Calu3 (cell line): ENCODE measurements at regions not wholly inside any gene's neighbourhood (a gene's known extent, or its start where the extent isn't known, plus 50 kb on each side); places are given as distances from the start of the nearest gene placed in this dataset.

Experiments used
- BruUV-seq: library from RNA; stranded (reverse); fragments of 400-500 nt; replicated peaks from 2 replicates; lab custom pipeline; 2021; lab: Mats Ljungman, UMichigan
- CTCF ChIA-PET: fragments of 300-600 bp; sonication (Branson Sonifier 250); formaldehyde crosslinking; loops from one replicate; lab custom pipeline; 2022; ENCODE audit warnings: antibody characterized with exemption; lab: Charles Lee
- DNase-seq: peaks from one replicate; pipeline ENCODE4 v3.0.0; 2022
- H3K27ac Mint-ChIP-seq: one replicate; pipeline ENCODE4 v1.8.0; 2022; ENCODE audit warnings: mixed read lengths; ENCODE audit not compliant: unreplicated experiment
- H3K27me3 Mint-ChIP-seq: one replicate; pipeline ENCODE4 v1.8.0; 2022; ENCODE audit warnings: mixed read lengths; ENCODE audit not compliant: unreplicated experiment
- H3K36me3 Mint-ChIP-seq: one replicate; pipeline ENCODE4 v1.8.0; 2022; ENCODE audit warnings: mild to moderate bottlenecking, moderate library complexity, mixed read lengths; ENCODE audit not compliant: insufficient read depth, unreplicated experiment
- H3K4me1 Mint-ChIP-seq: one replicate; pipeline ENCODE4 v1.8.0; 2022; ENCODE audit warnings: mild to moderate bottlenecking, low read depth, mixed read lengths; ENCODE audit not compliant: unreplicated experiment
- H3K4me3 Mint-ChIP-seq: one replicate; pipeline ENCODE4 v1.8.0; 2022; ENCODE audit warnings: mild to moderate bottlenecking, low read depth, moderate library complexity, mixed read lengths; ENCODE audit not compliant: unreplicated experiment
- H3K9me3 Mint-ChIP-seq: one replicate; pipeline ENCODE4 v1.8.0; 2022; ENCODE audit warnings: low read depth, mixed read lengths; ENCODE audit not compliant: unreplicated experiment
- CTCF ChIP-seq: fragments of 200-600 bp; IDR thresholded peaks from one replicate; pipeline ENCODE4 v1.8.0; 2022; ENCODE audit warnings: antibody characterized with exemption; ENCODE audit not compliant: unreplicated experiment
- intact Hi-C: fragments of 100-400 bp; cut with micrococcal nuclease; formaldehyde crosslinking; loops from one replicate; pipeline ENCODE4 v1.10.0; 2022; ENCODE audit not compliant: unreplicated experiment

GRCh38 chr1:62370594-62370993, 51.4 kb upstream of the KANK4 start:
- TF ChIP-seq CTCF, result no peak
- H3K27me3 Mint-ChIP-seq, result peaks cover 23% of the 10 kb centered on the region
- H3K27ac Mint-ChIP-seq, result no peak overlapping the region
- H3K4me1 Mint-ChIP-seq, result no peaks in the 10 kb centered on the region
- intact Hi-C loops, result no loop called here
- no peak for DNase-seq
- CTCF ChIA-PET, result no interaction called here
- no peaks in the 10 kb centered on the region for H3K36me3 Mint-ChIP-seq
- H3K9me3 Mint-ChIP-seq, result no peaks in the 10 kb centered on the region
- H3K4me3 Mint-ChIP-seq, result no peak overlapping the region
- no TSS peak for BruUV-seq

GRCh38 chr1:62371375-62371774, 52.1 kb upstream of the KANK4 start:
- Mint-ChIP-seq H3K4me1 (no peaks in the 10 kb centered on the region), H3K4me3 (no peak overlapping the region), H3K27ac (no peak overlapping the region), H3K36me3 (no peaks in the 10 kb centered on the region), H3K9me3 (no peaks in the 10 kb centered on the region), H3K27me3 (peaks cover 23% of the 10 kb centered on the region)
- CTCF ChIA-PET, result no interaction called here
- no peak for TF ChIP-seq CTCF
- BruUV-seq, result no TSS peak
- intact Hi-C loops, result no loop called here
- DNase-seq, result no peak

- Mint-ChIP-seq H3K4me1 (no peaks in the 10 kb centered on the region), H3K4me3 (no peak overlapping the region), H3K27ac (no peak overlapping the region), H3K27me3 (peaks cover 16% of the 10 kb centered on the region), H3K9me3 (no peaks in the 10 kb centered on the region), H3K36me3 (no peaks in the 10 kb centered on the region)
- TF ChIP-seq CTCF, result no peak
- CTCF ChIA-PET, result no interaction called here
- intact Hi-C loops, result no loop called here
- no peak for DNase-seq
- BruUV-seq, result no TSS peak
Measured at GRCh38 chr1:62373221-62373620, 54.0 kb upstream of the KANK4 start.

GRCh38 chr1:62377043-62377562, 57.9 kb upstream of the KANK4 start:
- intact Hi-C loops, result no loop called here
- Mint-ChIP-seq H3K27ac (no peak overlapping the region), H3K4me1 (no peaks in the 10 kb centered on the region), H3K4me3 (no peak overlapping the region), H3K9me3 (no peaks in the 10 kb centered on the region), H3K27me3 (no peaks in the 10 kb centered on the region), H3K36me3 (no peaks in the 10 kb centered on the region)
- CTCF ChIA-PET, result no interaction called here
- DNase-seq, result no peak
- no TSS peak for BruUV-seq
- TF ChIP-seq CTCF, result no peak
